Chondrocyte (in vitro differentiated cells): ENCODE measurements at regions not wholly inside any gene's neighbourhood (a gene's known extent, or its start where the extent isn't known, plus 50 kb on each side); places are given as distances from the start of the nearest gene placed in this dataset.

Source experiments
- DNase-seq: peaks from one replicate; pipeline ENCODE4 v3.0.0; 2021; ENCODE audit warnings: mixed read lengths, low spot score
- H3K27ac Mint-ChIP-seq: one replicate; pipeline ENCODE4 v1.8.0; 2021; ENCODE audit warnings: mild to moderate bottlenecking, moderate library complexity, mixed read lengths; ENCODE audit not compliant: unreplicated experiment
- H3K27me3 Mint-ChIP-seq: 2 replicates; pipeline ENCODE4 v1.8.0; 2021; ENCODE audit warnings: low read depth, mixed read lengths
- H3K36me3 Mint-ChIP-seq: 2 replicates; pipeline ENCODE4 v1.8.0; 2021; ENCODE audit warnings: low read depth, mixed read lengths
- H3K4me1 Mint-ChIP-seq: 2 replicates; pipeline ENCODE4 v1.8.0; 2021; ENCODE audit warnings: low read depth, mild to moderate bottlenecking, mixed read lengths
- H3K4me3 Mint-ChIP-seq: one replicate; pipeline ENCODE4 v1.8.0; 2021; ENCODE audit warnings: mild to moderate bottlenecking, moderate library complexity, mixed read lengths; ENCODE audit not compliant: unreplicated experiment
- H3K9me3 Mint-ChIP-seq: 2 replicates; pipeline ENCODE4 v1.8.0; 2021; ENCODE audit warnings: low read depth, mixed read lengths
- CTCF ChIP-seq: fragments of 200-600 bp; sonication (generic); IDR thresholded peaks from 2 replicates; pipeline ENCODE4 v1.5.0; 2021; ENCODE audit warnings: antibody characterized with exemption, mild to moderate bottlenecking, moderate library complexity

GRCh38 chr3:41140242-41140641, 59.1 kb upstream of the CTNNB1 start:
- no peak overlapping the region for H3K4me3 Mint-ChIP-seq
- no peaks in the 10 kb centered on the region for H3K9me3 Mint-ChIP-seq
- peaks cover 24% of the 10 kb centered on the region for H3K4me1 Mint-ChIP-seq
- TF ChIP-seq CTCF, result no peak
- DNase-seq, result no peak
- no peaks in the 10 kb centered on the region for H3K36me3 Mint-ChIP-seq
- no peak overlapping the region for H3K27ac Mint-ChIP-seq
- no peaks in the 10 kb centered on the region for H3K27me3 Mint-ChIP-seq

- no peak overlapping the region for H3K27ac Mint-ChIP-seq
- H3K27me3 Mint-ChIP-seq, result no peaks in the 10 kb centered on the region
- H3K4me3 Mint-ChIP-seq, result no peak overlapping the region
- H3K36me3 Mint-ChIP-seq, result peaks cover 4% of the 10 kb centered on the region
- H3K9me3 Mint-ChIP-seq, result peaks cover 9% of the 10 kb centered on the region
- DNase-seq, result no peak
- H3K4me1 Mint-ChIP-seq, result peaks cover 24% of the 10 kb centered on the region
- TF ChIP-seq CTCF, result no peak
These were observed 57.7 kb upstream of the CTNNB1 start for GRCh38 chr3:41141433-41142167.

GRCh38 chr3:41143421-41144031, 55.8 kb upstream of the CTNNB1 start:
- H3K36me3 Mint-ChIP-seq, result peaks cover 7% of the 10 kb centered on the region
- no peak for TF ChIP-seq CTCF
- peaks cover 15% of the 10 kb centered on the region for H3K4me1 Mint-ChIP-seq
- no peak overlapping the region for H3K4me3 Mint-ChIP-seq
- no peak overlapping the region for H3K27ac Mint-ChIP-seq
- peaks cover 13% of the 10 kb centered on the region for H3K9me3 Mint-ChIP-seq
- H3K27me3 Mint-ChIP-seq, result no peaks in the 10 kb centered on the region
- DNase-seq, result no peak

GRCh38 chr3:41144631-41145030, 54.7 kb upstream of the CTNNB1 start:
- peaks cover 7% of the 10 kb centered on the region for H3K36me3 Mint-ChIP-seq
- H3K27ac Mint-ChIP-seq, result no peak overlapping the region
- DNase-seq, result no peak
- peaks cover 13% of the 10 kb centered on the region for H3K9me3 Mint-ChIP-seq
- H3K4me3 Mint-ChIP-seq, result no peak overlapping the region
- no peaks in the 10 kb centered on the region for H3K27me3 Mint-ChIP-seq
- H3K4me1 Mint-ChIP-seq, result peaks cover 16% of the 10 kb centered on the region
- no peak for TF ChIP-seq CTCF

- Mint-ChIP-seq H3K9me3 (peaks cover 13% of the 10 kb centered on the region), H3K36me3 (peaks cover 7% of the 10 kb centered on the region), H3K27ac (peak overlapping the region; percentile 14), H3K4me1 (peaks cover 14% of the 10 kb centered on the region), H3K4me3 (no peak overlapping the region), H3K27me3 (no peaks in the 10 kb centered on the region)
- TF ChIP-seq CTCF, result no peak
- no peak for DNase-seq
These were observed 50.8 kb upstream of the CTNNB1 start for GRCh38 chr3:41148478-41148877.
